OCI-LY1 (cell line): ENCODE measurements at regions not wholly inside any gene's neighbourhood (a gene's known extent, or its start where the extent isn't known, plus 50 kb on each side); places are given as distances from the start of the nearest gene placed in this dataset.

ENCODE experiments used
- EZH2 ChIP-seq: fragments of 200-600 bp; sonication (generic), shearing (Covaris generic); IDR thresholded peaks from 2 replicates; pipeline ENCODE4 v1.8.0; 2017; ENCODE audit warnings: borderline replicate concordance, mixed run types, mild to moderate bottlenecking, antibody characterized with exemption, low read length, moderate library complexity, mixed read lengths
- TF ChIP-seq, protein P1 (sequence below): fragments of 200-600 bp; sonication (generic), shearing (Covaris generic); IDR thresholded peaks from 2 replicates; pipeline ENCODE4 v1.5.1; 2017; ENCODE audit warnings: mild to moderate bottlenecking, antibody characterized with exemption, low read length, moderate library complexity, mixed read lengths

DNA sequence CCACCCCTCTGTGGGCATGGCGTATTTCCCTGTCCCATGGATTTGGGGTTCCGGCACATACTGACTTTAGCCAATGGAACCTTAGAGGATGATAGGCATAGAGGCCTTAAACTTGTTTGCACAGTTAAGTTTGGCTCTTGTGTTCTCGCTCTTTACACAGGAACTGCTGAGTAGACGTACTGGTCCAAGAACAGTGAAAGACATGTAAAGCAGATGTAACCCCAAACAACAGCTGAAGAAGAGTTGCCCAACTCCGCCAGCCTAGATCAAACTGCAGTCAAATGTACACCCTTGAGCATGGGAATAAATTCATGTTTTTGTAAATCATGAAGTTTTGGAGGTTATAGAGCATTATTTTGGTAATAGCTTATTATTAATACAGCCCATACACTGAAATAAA is 260.0 kb upstream of the NREP start:
- TF ChIP-seq, protein P1, sequence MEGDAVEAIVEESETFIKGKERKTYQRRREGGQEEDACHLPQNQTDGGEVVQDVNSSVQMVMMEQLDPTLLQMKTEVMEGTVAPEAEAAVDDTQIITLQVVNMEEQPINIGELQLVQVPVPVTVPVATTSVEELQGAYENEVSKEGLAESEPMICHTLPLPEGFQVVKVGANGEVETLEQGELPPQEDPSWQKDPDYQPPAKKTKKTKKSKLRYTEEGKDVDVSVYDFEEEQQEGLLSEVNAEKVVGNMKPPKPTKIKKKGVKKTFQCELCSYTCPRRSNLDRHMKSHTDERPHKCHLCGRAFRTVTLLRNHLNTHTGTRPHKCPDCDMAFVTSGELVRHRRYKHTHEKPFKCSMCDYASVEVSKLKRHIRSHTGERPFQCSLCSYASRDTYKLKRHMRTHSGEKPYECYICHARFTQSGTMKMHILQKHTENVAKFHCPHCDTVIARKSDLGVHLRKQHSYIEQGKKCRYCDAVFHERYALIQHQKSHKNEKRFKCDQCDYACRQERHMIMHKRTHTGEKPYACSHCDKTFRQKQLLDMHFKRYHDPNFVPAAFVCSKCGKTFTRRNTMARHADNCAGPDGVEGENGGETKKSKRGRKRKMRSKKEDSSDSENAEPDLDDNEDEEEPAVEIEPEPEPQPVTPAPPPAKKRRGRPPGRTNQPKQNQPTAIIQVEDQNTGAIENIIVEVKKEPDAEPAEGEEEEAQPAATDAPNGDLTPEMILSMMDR, result no peak
- no peak for TF ChIP-seq EZH2
